WERI-Rb-1 (cell line): ENCODE measurements at regions not wholly inside any gene's neighbourhood (a gene's known extent, or its start where the extent isn't known, plus 50 kb on each side); places are given as distances from the start of the nearest gene placed in this dataset.

Experiments used
- DNase-seq: peaks from one replicate; pipeline ENCODE4 v3.0.0-alpha.2; 2020
- H3K27ac ChIP-seq: fragments of 250-450 bp; sonication (Bioruptor Pico); 2 replicates; pipeline ENCODE4 v1.5.1; 2020; ENCODE audit warnings: mild to moderate bottlenecking, moderate library complexity
- H3K27me3 ChIP-seq: fragments of 250-450 bp; sonication (Bioruptor Pico); 2 replicates; pipeline ENCODE4 v1.5.1; 2021; ENCODE audit warnings: mild to moderate bottlenecking, low read depth, moderate library complexity; ENCODE audit not compliant: insufficient read depth, severe bottlenecking
- H3K36me3 ChIP-seq: fragments of 250-450 bp; sonication (Bioruptor Pico); 2 replicates; pipeline ENCODE4 v1.5.1; 2020; ENCODE audit warnings: mild to moderate bottlenecking, moderate library complexity
- H3K4me3 ChIP-seq: 2 replicates; pipeline ENCODE4 v1.5.1; 2011; ENCODE audit warnings: low read depth, mild to moderate bottlenecking, control low read depth, low read length
- H3K9me3 ChIP-seq: fragments of 250-450 bp; sonication (Bioruptor Pico); 2 replicates; pipeline ENCODE4 v1.5.1; 2021; ENCODE audit warnings: mild to moderate bottlenecking, moderate library complexity; ENCODE audit not compliant: severe bottlenecking
- TF ChIP-seq, protein P1 (sequence below): IDR thresholded peaks from 2 replicates; pipeline ENCODE4 v1.5.1; 2011; ENCODE audit warnings: low read depth, mild to moderate bottlenecking, control low read depth, inconsistent platforms, low read length

- no peak for DNase-seq
- H3K27ac ChIP-seq = no peak overlapping the region
- peaks cover 20% of the 10 kb centered on the region for H3K27me3 ChIP-seq
- H3K9me3 ChIP-seq = no peaks in the 10 kb centered on the region
- no peak overlapping the region for H3K4me3 ChIP-seq
- H3K36me3 ChIP-seq = no peaks in the 10 kb centered on the region
- TF ChIP-seq, protein P1, sequence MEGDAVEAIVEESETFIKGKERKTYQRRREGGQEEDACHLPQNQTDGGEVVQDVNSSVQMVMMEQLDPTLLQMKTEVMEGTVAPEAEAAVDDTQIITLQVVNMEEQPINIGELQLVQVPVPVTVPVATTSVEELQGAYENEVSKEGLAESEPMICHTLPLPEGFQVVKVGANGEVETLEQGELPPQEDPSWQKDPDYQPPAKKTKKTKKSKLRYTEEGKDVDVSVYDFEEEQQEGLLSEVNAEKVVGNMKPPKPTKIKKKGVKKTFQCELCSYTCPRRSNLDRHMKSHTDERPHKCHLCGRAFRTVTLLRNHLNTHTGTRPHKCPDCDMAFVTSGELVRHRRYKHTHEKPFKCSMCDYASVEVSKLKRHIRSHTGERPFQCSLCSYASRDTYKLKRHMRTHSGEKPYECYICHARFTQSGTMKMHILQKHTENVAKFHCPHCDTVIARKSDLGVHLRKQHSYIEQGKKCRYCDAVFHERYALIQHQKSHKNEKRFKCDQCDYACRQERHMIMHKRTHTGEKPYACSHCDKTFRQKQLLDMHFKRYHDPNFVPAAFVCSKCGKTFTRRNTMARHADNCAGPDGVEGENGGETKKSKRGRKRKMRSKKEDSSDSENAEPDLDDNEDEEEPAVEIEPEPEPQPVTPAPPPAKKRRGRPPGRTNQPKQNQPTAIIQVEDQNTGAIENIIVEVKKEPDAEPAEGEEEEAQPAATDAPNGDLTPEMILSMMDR = no peak
Observed at GRCh38 chr11:15500643-15501042, 385.9 kb downstream of the INSC start.

DNA sequence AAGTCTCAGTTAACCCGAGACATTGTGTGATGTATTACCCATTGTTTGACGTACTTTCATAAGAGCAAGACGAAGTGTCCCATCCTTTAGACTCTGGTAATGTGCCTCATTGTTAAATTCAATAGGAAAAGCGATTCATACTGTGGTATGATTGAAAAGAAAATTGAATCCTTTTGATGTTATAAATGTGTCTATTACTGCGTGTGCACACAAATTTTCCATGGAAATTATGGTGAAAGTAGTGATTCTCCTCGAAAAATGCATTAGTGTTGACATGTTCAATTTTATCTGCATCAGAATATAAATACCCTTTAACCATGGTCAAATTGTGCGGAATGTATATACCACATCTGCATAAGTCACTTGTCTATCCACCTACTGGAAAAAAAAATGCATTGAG, 386.8 kb downstream of the INSC start:
- no peaks in the 10 kb centered on the region for H3K36me3 ChIP-seq
- DNase-seq = no peak
- no peak overlapping the region for H3K27ac ChIP-seq
- TF ChIP-seq, protein P1 = no peak
- no peaks in the 10 kb centered on the region for H3K9me3 ChIP-seq
- H3K4me3 ChIP-seq = no peak overlapping the region
- H3K27me3 ChIP-seq = peaks cover 20% of the 10 kb centered on the region

DNA sequence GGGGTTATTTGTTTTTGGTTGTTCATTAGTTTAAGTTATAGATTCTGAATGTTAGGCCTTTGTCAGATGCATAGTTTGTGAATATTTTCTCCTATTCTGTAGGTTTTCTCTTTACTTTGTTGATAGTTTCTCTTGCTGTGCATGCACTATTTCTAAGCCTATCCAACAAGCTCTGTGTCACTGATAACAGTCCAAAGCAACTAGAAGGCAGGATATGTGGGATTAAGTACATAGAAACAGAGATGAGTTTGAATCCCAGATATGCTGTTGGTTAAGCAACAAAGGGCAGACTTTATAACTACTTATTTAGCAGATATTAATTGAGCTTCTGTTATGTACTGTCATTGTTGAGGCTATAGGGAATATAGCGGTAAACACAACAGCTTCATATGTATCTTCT, 390.4 kb downstream of the INSC start:
- Histone ChIP-seq H3K27ac (no peak overlapping the region), H3K9me3 (no peaks in the 10 kb centered on the region), H3K36me3 (no peaks in the 10 kb centered on the region), H3K27me3 (peaks cover 15% of the 10 kb centered on the region), H3K4me3 (no peak overlapping the region)
- TF ChIP-seq, protein P1 = no peak
- DNase-seq = no peak

DNA sequence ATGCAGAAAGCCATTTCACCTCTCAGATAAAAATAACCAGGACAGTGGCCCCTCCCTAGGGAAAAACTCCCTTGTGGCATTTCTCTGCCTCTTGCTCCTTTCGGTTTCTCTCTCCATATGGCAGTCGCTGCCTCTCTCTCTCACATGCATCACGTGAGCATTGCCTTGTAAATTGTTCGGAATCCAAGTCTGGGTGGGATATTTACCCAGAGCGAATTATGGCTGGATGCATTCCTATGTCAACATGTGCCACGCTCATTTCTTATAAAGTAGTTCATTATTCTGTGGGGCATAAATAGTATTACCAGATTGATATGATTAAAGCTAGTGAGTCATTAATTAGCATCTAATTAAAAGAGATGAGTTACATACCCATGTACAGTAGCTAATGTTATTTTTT, 392.9 kb downstream of the INSC start:
- H3K27ac ChIP-seq = no peak overlapping the region
- no peaks in the 10 kb centered on the region for H3K36me3 ChIP-seq
- H3K27me3 ChIP-seq = peaks cover 12% of the 10 kb centered on the region
- TF ChIP-seq, protein P1 = no peak
- H3K4me3 ChIP-seq = no peak overlapping the region
- DNase-seq = no peak
- no peaks in the 10 kb centered on the region for H3K9me3 ChIP-seq

- DNase-seq = no peak
- Histone ChIP-seq H3K27ac (no peak overlapping the region), H3K27me3 (peaks cover 12% of the 10 kb centered on the region), H3K9me3 (no peaks in the 10 kb centered on the region), H3K4me3 (no peak overlapping the region), H3K36me3 (no peaks in the 10 kb centered on the region)
- TF ChIP-seq, protein P1 = no peak
Observed at GRCh38 chr11:15509082-15509481, 394.4 kb downstream of the INSC start.

DNA sequence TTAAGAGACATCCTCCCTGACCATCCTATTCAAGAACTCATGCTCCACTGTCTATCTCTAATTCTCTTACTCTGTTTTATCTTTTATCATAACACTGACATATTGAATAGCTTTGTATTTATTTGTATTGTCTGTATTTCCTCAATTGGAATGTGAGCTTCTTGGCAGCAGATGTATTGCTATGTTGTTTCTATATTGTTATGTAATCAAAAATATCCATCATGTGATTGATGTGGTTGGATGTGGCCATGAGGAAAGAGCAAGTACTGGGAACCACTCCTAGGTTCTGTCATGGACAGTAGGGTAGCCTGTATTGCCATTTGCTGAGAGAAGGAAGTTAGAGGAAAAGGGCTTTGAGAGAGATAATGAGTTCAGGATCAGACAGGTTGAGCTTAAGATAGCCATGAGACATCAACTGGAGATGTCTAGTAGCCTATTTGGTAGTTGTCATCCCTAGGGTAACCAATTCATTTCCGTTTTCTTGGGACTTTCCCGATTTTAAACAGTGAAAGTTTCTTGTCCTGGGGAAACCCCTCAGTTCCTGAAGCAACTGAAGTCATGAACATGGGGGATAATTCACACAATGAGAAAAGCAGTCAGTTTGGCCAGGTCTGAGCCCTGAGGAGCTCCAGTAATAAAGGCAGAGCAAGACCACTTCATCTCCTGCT, 404.5 kb downstream of the INSC start:
- Histone ChIP-seq H3K27ac (no peak overlapping the region), H3K36me3 (no peaks in the 10 kb centered on the region), H3K4me3 (no peak overlapping the region), H3K9me3 (no peaks in the 10 kb centered on the region), H3K27me3 (peaks cover 18% of the 10 kb centered on the region)
- TF ChIP-seq, protein P1 = no peak
- DNase-seq = no peak
